GM18505 (cell line): ENCODE measurements at regions not wholly inside any gene's neighbourhood (a gene's known extent, or its start where the extent isn't known, plus 50 kb on each side); places are given as distances from the start of the nearest gene placed in this dataset.

ENCODE experiments used
- ATAC-seq: cut with Tn5 transposase; IDR thresholded peaks from one replicate; pipeline ENCODE4 v1.9.1; 2021; ENCODE audit not compliant: unreplicated experiment
- POLR2A ChIP-seq: IDR thresholded peaks from 4 replicates; pipeline ENCODE4 v1.6.1; 2011; ENCODE audit warnings: borderline replicate concordance; ENCODE audit not compliant: insufficient read depth, insufficient read length; ENCODE audit errors: extremely low read depth

GRCh38 chr2:23323198-23323916, 61.6 kb upstream of the KLHL29 start:
- ATAC-seq = no peak

GRCh38 chr2:23323917-23324680, 60.9 kb upstream of the KLHL29 start:
- ATAC-seq = no peak
- TF ChIP-seq POLR2A = no peak

More at GRCh38 chr2:23323198-23323916, 61.6 kb upstream of the KLHL29 start:
- TF ChIP-seq POLR2A = no peak

- no peak for TF ChIP-seq POLR2A
- ATAC-seq = no peak
These were observed 58.6 kb upstream of the KLHL29 start for GRCh38 chr2:23326330-23326729.

- no peak for TF ChIP-seq POLR2A
- ATAC-seq = no peak
These were observed 57.6 kb upstream of the KLHL29 start for GRCh38 chr2:23327416-23327815.

GRCh38 chr2:23327887-23328286, 57.1 kb upstream of the KLHL29 start:
- TF ChIP-seq POLR2A = no peak
- ATAC-seq = no peak

GRCh38 chr2:23330214-23330613, 54.8 kb upstream of the KLHL29 start:
- TF ChIP-seq POLR2A = no peak
- no peak for ATAC-seq
